GM12878 (cell line): ENCODE measurements at regions not wholly inside any gene's neighbourhood (a gene's known extent, or its start where the extent isn't known, plus 50 kb on each side); places are given as distances from the start of the nearest gene placed in this dataset.

Experiments
- ATAC-seq: fragments of 200-7000 bp; cut with Tn5 transposase; 3 replicates; pipeline ENCODE4 v1.9.1; 2020; ENCODE audit warnings: mild to moderate bottlenecking, moderate library complexity
- BruUV-seq: library from RNA; stranded (reverse); fragments of 400-500 nt; replicated peaks from 2 replicates; lab custom pipeline; 2021; lab: Mats Ljungman, UMichigan
- CTCF ChIA-PET: fragments of 300-600 bp; sonication (Branson Sonifier 250); formaldehyde crosslinking; extraction: SDS; loops from one replicate; lab custom pipeline; 2021; ENCODE audit warnings: inconsistent platforms; lab: Yijun Ruan, JAX
- POLR2A ChIA-PET: fragments of 350-600 bp; formaldehyde crosslinking; extraction: SDS; loops from one replicate; lab custom pipeline; 2021; ENCODE audit warnings: inconsistent platforms; lab: Charles Lee
- RAD21 ChIA-PET: fragments of 300-600 bp; sonication (Branson Sonifier 250); formaldehyde crosslinking; loops from one replicate; lab custom pipeline; 2023; ENCODE audit warnings: antibody characterized with exemption; ENCODE audit not compliant: unreplicated experiment; lab: Charles Lee
- SMC1A ChIA-PET: fragments of 300-600 bp; sonication (Branson Sonifier 250); formaldehyde crosslinking; loops from one replicate; lab custom pipeline; 2023; ENCODE audit not compliant: unreplicated experiment, uncharacterized antibody; lab: Charles Lee
- DNase-seq: peaks from one replicate; pipeline ENCODE4 v3.0.0-alpha.2; 2011; ENCODE audit warnings: low read depth, low spot score
- FAIRE-seq: peaks from 3 replicates; lab custom pipeline; 2011; peaks lifted over from hg19 to GRCh38; lab: Jason Lieb, UNC
- H2AFZ ChIP-seq: 2 replicates; pipeline ENCODE4 v1.6.0; 2011; ENCODE audit warnings: low read depth, low read length, control low read depth; ENCODE audit not compliant: control insufficient read depth
- H3K27ac ChIP-seq: 2 replicates; pipeline ENCODE4 v1.5.1; 2011; ENCODE audit warnings: control low read depth; ENCODE audit not compliant: control insufficient read depth, insufficient read depth
- H3K27me3 ChIP-seq, 2 experiments: replicated peaks in 1 of 2; 2 replicates each; pipeline versions ENCODE4 v1.6.0 to v1.6.1; 2011; ENCODE audit warnings: low read length in 1 of 2; ENCODE audit not compliant: control insufficient read depth in 2 of 2, insufficient read depth in 2 of 2
- H3K36me3 ChIP-seq, 2 experiments: 2 replicates each; pipeline ENCODE4 v1.5.1; 2011; ENCODE audit warnings: low read length in 1 of 2; ENCODE audit not compliant: control insufficient read depth in 2 of 2, insufficient read depth in 2 of 2
- H3K4me1 ChIP-seq: 2 replicates; pipeline ENCODE4 v1.6.1; 2011; ENCODE audit warnings: mild to moderate bottlenecking, low read length, moderate library complexity, mixed read lengths; ENCODE audit not compliant: control insufficient read depth, insufficient read depth
- H3K4me2 ChIP-seq: 2 replicates; pipeline ENCODE4 v1.6.0; 2011; ENCODE audit warnings: control low read depth; ENCODE audit not compliant: control insufficient read depth, insufficient read depth
- H3K4me3 ChIP-seq: fragments of 200-600 bp; sonication (generic); 2 replicates; pipeline ENCODE4 v1.5.1; 2016
- H3K79me2 ChIP-seq: 2 replicates; pipeline ENCODE4 v1.6.0; 2011; ENCODE audit warnings: low read length; ENCODE audit not compliant: control insufficient read depth, insufficient read depth
- H3K9ac ChIP-seq: 2 replicates; pipeline ENCODE4 v1.8.0; 2011; ENCODE audit warnings: low read length, control low read depth, mixed read lengths; ENCODE audit not compliant: control insufficient read depth, insufficient read depth
- H3K9me3 ChIP-seq: replicated peaks from 3 replicates; pipeline ENCODE4 v1.5.1; 2011; ENCODE audit warnings: mild to moderate bottlenecking, low read length; ENCODE audit not compliant: control insufficient read depth, insufficient read depth
- H4K20me1 ChIP-seq: 2 replicates; pipeline ENCODE4 v1.6.0; 2011; ENCODE audit not compliant: control insufficient read depth, insufficient read depth
- CTCF ChIP-seq, 3 experiments: IDR thresholded peaks in 2 of 3; conservative IDR thresholded peaks in 1 of 3; 2 replicates each; pipeline ENCODE4 v1.5.1; 2011; ENCODE audit warnings: low read depth in 3 of 3, low read length in 3 of 3, mild to moderate bottlenecking in 3 of 3, control low read depth in 2 of 3, moderate library complexity in 2 of 3, inconsistent platforms in 1 of 3, mixed read lengths in 1 of 3; ENCODE audit not compliant: control insufficient read depth in 2 of 3, insufficient read depth in 1 of 3; ENCODE audit errors: extremely low read depth in 1 of 3
- HSF1 ChIP-seq: fragments of 150-350 bp; IDR thresholded peaks from 2 replicates; pipeline ENCODE4 v1.6.1; 2014; ENCODE audit warnings: mild to moderate bottlenecking, low read depth, low read length
- MTA2 ChIP-seq: fragments of 450-650 bp; IDR thresholded peaks from 2 replicates; pipeline ENCODE4 v1.6.1; 2016; ENCODE audit warnings: low read depth, mild to moderate bottlenecking, moderate library complexity
- RB1 ChIP-seq: fragments of 450-650 bp; formaldehyde crosslinking; IDR thresholded peaks from 2 replicates; pipeline ENCODE4 v1.6.1; 2017; ENCODE audit warnings: mild to moderate bottlenecking, borderline replicate concordance
- ZNF384 ChIP-seq: IDR thresholded peaks from 2 replicates; pipeline ENCODE4 v1.6.1; 2012; ENCODE audit warnings: low read depth, mild to moderate bottlenecking, low read length, improper control_type of control experiment, borderline replicate concordance
- WGBS: methylation state at CpG from one replicate; pipeline ENCODE4 v1.1.6; 2016; ENCODE audit warnings: low lambda C conversion rate; ENCODE audit not compliant: insufficient replicate concordance, insufficient coverage; ENCODE audit errors: missing lambda C conversion rate; 5-methylcytosine and 5-hydroxymethylcytosine counted together
- in situ Hi-C: fragments of 300-500 bp; cut with MboI; formaldehyde crosslinking; loops from 9 replicates; pipeline ENCODE4 v1.14.3; 2018; ENCODE audit warnings: mixed read lengths
- intact Hi-C: fragments of 100-400 bp; cut with micrococcal nuclease; formaldehyde crosslinking; loops from one replicate; pipeline ENCODE4 v1.14.2; 2022; ENCODE audit not compliant: unreplicated experiment

DNA sequence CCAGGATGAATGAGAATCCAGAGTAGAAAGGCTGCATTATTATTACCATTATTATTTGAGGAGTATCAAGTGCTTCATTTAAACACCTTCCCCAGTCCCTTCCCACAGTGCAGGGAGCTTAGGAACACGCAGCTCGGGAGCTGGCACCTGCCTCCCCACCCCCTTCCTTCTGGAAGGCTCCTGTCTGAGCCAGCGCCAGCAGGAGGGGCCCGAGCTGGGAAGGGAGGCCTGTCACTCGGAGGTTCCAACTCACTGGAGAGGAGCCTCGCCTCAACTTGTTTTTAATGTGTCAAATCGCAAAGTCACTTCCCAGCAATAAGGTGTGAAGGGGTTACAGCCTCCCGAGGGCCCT is 156.4 kb upstream of the IRX4 start:
- DNase-seq (no peak), FAIRE-seq (no peak), ATAC-seq (no peak)
- ChIA-PET POLR2A (no interaction called here), SMC1A (no interaction called here), CTCF (interaction anchor here (0.9 to 2.3 kb wide), 4 partner anchors 19 to 371 kb away, joined by 4 to 18 read pairs (median 5); no protein-coding TSS in a partner anchor), RAD21 (interaction anchor here (1.2 kb wide), 1 partner anchor 276 kb away, joined by 3 read pairs; no protein-coding TSS in a partner anchor)
- Histone ChIP-seq H3K27me3 (no peaks in the 10 kb centered on the region), H4K20me1 (no peaks in the 10 kb centered on the region), H2AFZ (no peak overlapping the region), H3K79me2 (no peaks in the 10 kb centered on the region), H3K4me1 (no peaks in the 10 kb centered on the region), H3K36me3 (no peaks in the 10 kb centered on the region), H3K9ac (no peak overlapping the region), H3K4me2 (no peak overlapping the region), H3K27ac (no peak overlapping the region), H3K9me3 (no peaks in the 10 kb centered on the region), H3K4me3 (no peak overlapping the region)
- in situ Hi-C loops: no loop called here
- BruUV-seq: no TSS peak
- WGBS: 7% methylated on average over 8 of the region's 8 CpGs
- intact Hi-C loops: loop anchor here (2.0 kb wide), 1 partner anchor 276 kb away; no protein-coding TSS in a partner anchor
- TF ChIP-seq ZNF384 (no peak), MTA2 (no peak), CTCF (IDR thresholded peaks at IDR 0.05 in 2 of 3, conservative IDR thresholded peaks at IDR 0.05 in 1 of 3; ENCODE audit: control insufficient read depth in 2 of 3, extremely low read depth in 1 of 3, insufficient read depth in 1 of 3, low read depth in 3 of 3, low read length in 3 of 3) (no peak), RB1 (no peak), HSF1 (no peak)
